ENCODE measurements at regions not wholly inside any gene's neighbourhood (a gene's known extent, or its start where the extent isn't known, plus 50 kb on each side); places are given as distances from the start of the nearest gene placed in this dataset.
A peak's percentile ranks its signal among the peaks of the same experiment; 100 is the strongest.

GRCh38 chr2:146847846-146848245, 997.0 kb upstream of the ACVR2A start (continued):
- TF ChIP-seq REST (IDR thresholded peaks at IDR 0.05; ENCODE audit: unreplicated experiment), result no peak
- no peak for TF ChIP-seq ZNF114 (CRISPR knock-in tag; IDR thresholded peaks at IDR 0.05)
- no peak for TF ChIP-seq EZH2phosphoT487 (IDR thresholded peaks at IDR 0.05; ENCODE audit: unreplicated experiment)
- TF ChIP-seq, protein P1, sequence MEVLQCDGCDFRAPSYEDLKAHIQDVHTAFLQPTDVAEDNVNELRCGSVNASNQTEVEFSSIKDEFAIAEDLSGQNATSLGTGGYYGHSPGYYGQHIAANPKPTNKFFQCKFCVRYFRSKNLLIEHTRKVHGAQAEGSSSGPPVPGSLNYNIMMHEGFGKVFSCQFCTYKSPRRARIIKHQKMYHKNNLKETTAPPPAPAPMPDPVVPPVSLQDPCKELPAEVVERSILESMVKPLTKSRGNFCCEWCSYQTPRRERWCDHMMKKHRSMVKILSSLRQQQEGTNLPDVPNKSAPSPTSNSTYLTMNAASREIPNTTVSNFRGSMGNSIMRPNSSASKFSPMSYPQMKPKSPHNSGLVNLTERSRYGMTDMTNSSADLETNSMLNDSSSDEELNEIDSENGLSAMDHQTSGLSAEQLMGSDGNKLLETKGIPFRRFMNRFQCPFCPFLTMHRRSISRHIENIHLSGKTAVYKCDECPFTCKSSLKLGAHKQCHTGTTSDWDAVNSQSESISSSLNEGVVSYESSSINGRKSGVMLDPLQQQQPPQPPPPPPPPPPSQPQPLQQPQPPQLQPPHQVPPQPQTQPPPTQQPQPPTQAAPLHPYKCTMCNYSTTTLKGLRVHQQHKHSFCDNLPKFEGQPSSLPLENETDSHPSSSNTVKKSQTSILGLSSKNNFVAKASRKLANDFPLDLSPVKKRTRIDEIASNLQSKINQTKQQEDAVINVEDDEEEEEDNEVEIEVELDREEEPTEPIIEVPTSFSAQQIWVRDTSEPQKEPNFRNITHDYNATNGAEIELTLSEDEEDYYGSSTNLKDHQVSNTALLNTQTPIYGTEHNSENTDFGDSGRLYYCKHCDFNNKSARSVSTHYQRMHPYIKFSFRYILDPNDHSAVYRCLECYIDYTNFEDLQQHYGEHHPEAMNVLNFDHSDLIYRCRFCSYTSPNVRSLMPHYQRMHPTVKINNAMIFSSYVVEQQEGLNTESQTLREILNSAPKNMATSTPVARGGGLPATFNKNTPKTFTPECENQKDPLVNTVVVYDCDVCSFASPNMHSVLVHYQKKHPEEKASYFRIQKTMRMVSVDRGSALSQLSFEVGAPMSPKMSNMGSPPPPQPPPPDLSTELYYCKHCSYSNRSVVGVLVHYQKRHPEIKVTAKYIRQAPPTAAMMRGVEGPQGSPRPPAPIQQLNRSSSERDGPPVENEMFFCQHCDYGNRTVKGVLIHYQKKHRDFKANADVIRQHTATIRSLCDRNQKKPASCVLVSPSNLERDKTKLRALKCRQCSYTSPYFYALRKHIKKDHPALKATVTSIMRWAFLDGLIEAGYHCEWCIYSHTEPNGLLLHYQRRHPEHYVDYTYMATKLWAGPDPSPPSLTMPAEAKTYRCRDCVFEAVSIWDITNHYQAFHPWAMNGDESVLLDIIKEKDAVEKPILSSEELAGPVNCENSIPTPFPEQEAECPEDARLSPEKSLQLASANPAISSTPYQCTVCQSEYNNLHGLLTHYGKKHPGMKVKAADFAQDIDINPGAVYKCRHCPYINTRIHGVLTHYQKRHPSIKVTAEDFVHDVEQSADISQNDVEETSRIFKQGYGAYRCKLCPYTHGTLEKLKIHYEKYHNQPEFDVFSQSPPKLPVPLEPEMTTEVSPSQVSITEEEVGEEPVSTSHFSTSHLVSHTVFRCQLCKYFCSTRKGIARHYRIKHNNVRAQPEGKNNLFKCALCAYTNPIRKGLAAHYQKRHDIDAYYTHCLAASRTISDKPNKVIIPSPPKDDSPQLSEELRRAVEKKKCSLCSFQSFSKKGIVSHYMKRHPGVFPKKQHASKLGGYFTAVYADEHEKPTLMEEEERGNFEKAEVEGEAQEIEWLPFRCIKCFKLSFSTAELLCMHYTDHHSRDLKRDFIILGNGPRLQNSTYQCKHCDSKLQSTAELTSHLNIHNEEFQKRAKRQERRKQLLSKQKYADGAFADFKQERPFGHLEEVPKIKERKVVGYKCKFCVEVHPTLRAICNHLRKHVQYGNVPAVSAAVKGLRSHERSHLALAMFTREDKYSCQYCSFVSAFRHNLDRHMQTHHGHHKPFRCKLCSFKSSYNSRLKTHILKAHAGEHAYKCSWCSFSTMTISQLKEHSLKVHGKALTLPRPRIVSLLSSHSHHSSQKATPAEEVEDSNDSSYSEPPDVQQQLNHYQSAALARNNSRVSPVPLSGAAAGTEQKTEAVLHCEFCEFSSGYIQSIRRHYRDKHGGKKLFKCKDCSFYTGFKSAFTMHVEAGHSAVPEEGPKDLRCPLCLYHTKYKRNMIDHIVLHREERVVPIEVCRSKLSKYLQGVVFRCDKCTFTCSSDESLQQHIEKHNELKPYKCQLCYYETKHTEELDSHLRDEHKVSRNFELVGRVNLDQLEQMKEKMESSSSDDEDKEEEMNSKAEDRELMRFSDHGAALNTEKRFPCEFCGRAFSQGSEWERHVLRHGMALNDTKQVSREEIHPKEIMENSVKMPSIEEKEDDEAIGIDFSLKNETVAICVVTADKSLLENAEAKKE (CRISPR knock-in tag; IDR thresholded peaks at IDR 0.05), result no peak

- no peaks in the 10 kb centered on the region for H3K79me2 ChIP-seq (replicated peaks; ENCODE audit: insufficient read depth)
- ATAC-seq (no peak), DNase-seq (ENCODE audit: low spot score) (no peak)
- H3K4me1 ChIP-seq (ENCODE audit: insufficient read depth), result no peaks in the 10 kb centered on the region
- H4K20me1 ChIP-seq (replicated peaks; ENCODE audit: insufficient read depth), result no peaks in the 10 kb centered on the region
- no peak overlapping the region for H3K27ac ChIP-seq (ENCODE audit: low read depth)
- no peaks in the 10 kb centered on the region for H3K27me3 Mint-ChIP-seq (ENCODE audit: insufficient read depth, low read depth, poor library complexity)
- H3K9me2 ChIP-seq (ENCODE audit: insufficient read depth), result no peaks in the 10 kb centered on the region
- no peaks in the 10 kb centered on the region for H3K27me3 ChIP-seq (ENCODE audit: insufficient read depth)
- H3K4me3 Mint-ChIP-seq, result no peak overlapping the region
- no peaks in the 10 kb centered on the region for H3F3A ChIP-seq (replicated peaks; ENCODE audit: low read depth)
- peaks cover 4% of the 10 kb centered on the region; the same call in 1 of the 3 replicates for H3K4me1 Mint-ChIP-seq
- H3K4me2 ChIP-seq, result no peak overlapping the region
- H2AFZ ChIP-seq, result 0 out of 2 replicates have a peak overlapping the region, but pooled peaks have one; percentile 50
- H3K4me3 ChIP-seq, result no peak overlapping the region
- no peak overlapping the region for H3K27ac Mint-ChIP-seq
- H3K36me3 ChIP-seq (ENCODE audit: insufficient read depth), result no peaks in the 10 kb centered on the region
- H3K9me3 Mint-ChIP-seq, result no peaks in the 10 kb centered on the region
- no peaks in the 10 kb centered on the region for H3K36me3 Mint-ChIP-seq (ENCODE audit: low read depth)
- no peak for TF ChIP-seq NANOG (IDR thresholded peaks at IDR 0.05; ENCODE audit: borderline replicate concordance)
- TF ChIP-seq ZNF114 (CRISPR knock-in tag; IDR thresholded peaks at IDR 0.05), result no peak
- no peak for TF ChIP-seq CREB1 (CRISPR knock-in tag; IDR thresholded peaks at IDR 0.05; ENCODE audit: low read depth)
Measured at GRCh38 chr2:146844226-146844990, 1000.4 kb upstream of the ACVR2A start.

Data from GM23338 (cell line).